Suprapubic skin (tissue), 4 donors: ENCODE measurements at regions not wholly inside any gene's neighbourhood (a gene's known extent, or its start where the extent isn't known, plus 50 kb on each side); places are given as distances from the start of the nearest gene placed in this dataset.

ENCODE experiments used
- POLR2A ChIP-seq, 2 donors: fragments of 450-650 bp; IDR thresholded peaks; one replicate each; pipeline ENCODE4 v1.6.1; 2017; ENCODE audit warnings: antibody characterized with exemption in 2 of 2, mild to moderate bottlenecking in 2 of 2, moderate library complexity in 2 of 2
- POLR2AphosphoS5 ChIP-seq, 3 donors: sonication (generic); formaldehyde crosslinking; IDR thresholded peaks; one replicate each; pipeline ENCODE4 v1.6.1; 2017; ENCODE audit warnings: antibody characterized with exemption in 3 of 3
- TF ChIP-seq, protein P1 (sequence below), 2 donors: fragments of 200-600 bp in 1 of 2; fragments of 450-650 bp in 1 of 2; sonication (generic) in 1 of 2; IDR thresholded peaks; one replicate each; pipeline ENCODE4 v1.5.1; 2016 to 2019; ENCODE audit warnings: antibody characterized with exemption in 2 of 2, mild to moderate bottlenecking in 1 of 2, moderate library complexity in 1 of 2

GRCh38 chr1:238652346-238652968, 733.9 kb upstream of the CHRM3 start:
- TF ChIP-seq POLR2A (IDR thresholded peaks at IDR 0.05): no peak
- TF ChIP-seq, protein P1, sequence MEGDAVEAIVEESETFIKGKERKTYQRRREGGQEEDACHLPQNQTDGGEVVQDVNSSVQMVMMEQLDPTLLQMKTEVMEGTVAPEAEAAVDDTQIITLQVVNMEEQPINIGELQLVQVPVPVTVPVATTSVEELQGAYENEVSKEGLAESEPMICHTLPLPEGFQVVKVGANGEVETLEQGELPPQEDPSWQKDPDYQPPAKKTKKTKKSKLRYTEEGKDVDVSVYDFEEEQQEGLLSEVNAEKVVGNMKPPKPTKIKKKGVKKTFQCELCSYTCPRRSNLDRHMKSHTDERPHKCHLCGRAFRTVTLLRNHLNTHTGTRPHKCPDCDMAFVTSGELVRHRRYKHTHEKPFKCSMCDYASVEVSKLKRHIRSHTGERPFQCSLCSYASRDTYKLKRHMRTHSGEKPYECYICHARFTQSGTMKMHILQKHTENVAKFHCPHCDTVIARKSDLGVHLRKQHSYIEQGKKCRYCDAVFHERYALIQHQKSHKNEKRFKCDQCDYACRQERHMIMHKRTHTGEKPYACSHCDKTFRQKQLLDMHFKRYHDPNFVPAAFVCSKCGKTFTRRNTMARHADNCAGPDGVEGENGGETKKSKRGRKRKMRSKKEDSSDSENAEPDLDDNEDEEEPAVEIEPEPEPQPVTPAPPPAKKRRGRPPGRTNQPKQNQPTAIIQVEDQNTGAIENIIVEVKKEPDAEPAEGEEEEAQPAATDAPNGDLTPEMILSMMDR (IDR thresholded peaks at IDR 0.05): no peak
- TF ChIP-seq POLR2AphosphoS5 (IDR thresholded peaks at IDR 0.05): no peak
